ENCODE measurements at regions not wholly inside any gene's neighbourhood (a gene's known extent, or its start where the extent isn't known, plus 50 kb on each side); places are given as distances from the start of the nearest gene placed in this dataset.
"Not testable (repeated sequence)": the region's sequence is repeated elsewhere in the genome, so short reads cannot be mapped to it uniquely, and the experiment has no call there.

- no peak for DNase-seq (ENCODE audit: low read depth in 2 of 2)
Observed at GRCh38 chrX:1103360-1103759, 109.1 kb downstream of the CRLF2 start.

DNA sequence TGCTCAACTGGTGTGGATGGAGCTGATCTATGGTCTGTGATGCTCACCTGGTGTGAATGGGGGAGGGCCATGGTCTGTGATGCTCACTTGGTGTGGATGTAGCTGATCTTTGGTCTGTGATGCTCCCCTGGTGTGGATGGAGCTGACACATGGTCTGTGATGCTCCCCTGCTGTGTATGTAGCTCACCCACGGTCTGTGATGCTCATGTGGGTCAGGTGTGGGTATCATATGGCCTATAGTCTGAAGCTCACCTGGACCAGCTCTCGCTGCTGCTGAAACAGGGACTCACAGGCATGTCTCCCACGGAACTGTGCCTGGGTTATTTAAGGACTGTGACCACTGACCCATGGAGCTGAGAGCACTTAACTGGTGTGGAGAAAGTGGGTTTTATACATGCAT is 109.7 kb downstream of the CRLF2 start:
- DNase-seq (ENCODE audit: low read depth in 2 of 2) = no peak

- not testable (repeated sequence) for DNase-seq (ENCODE audit: low read depth in 2 of 2)
Observed at GRCh38 chrX:1102221-1102620, 110.2 kb downstream of the CRLF2 start.

- DNase-seq (ENCODE audit: low read depth in 2 of 2) = no peak
Observed at GRCh38 chrX:1099146-1099770, 113.2 kb downstream of the CRLF2 start.

- no peak for DNase-seq (ENCODE audit: low read depth in 2 of 2)
Observed at GRCh38 chrX:1097328-1097727, 115.1 kb downstream of the CRLF2 start.

- DNase-seq (ENCODE audit: low read depth in 2 of 2) = no peak
Observed at GRCh38 chrX:1094566-1095333, 117.7 kb downstream of the CRLF2 start.

- no peak for DNase-seq (ENCODE audit: low read depth in 2 of 2)
Observed at GRCh38 chrX:1093586-1094421, 118.6 kb downstream of the CRLF2 start.

GRCh38 chrX:1093121-1093520 is 119.3 kb downstream of the CRLF2 start:
- no peak for DNase-seq (ENCODE audit: low read depth in 2 of 2)

DNA sequence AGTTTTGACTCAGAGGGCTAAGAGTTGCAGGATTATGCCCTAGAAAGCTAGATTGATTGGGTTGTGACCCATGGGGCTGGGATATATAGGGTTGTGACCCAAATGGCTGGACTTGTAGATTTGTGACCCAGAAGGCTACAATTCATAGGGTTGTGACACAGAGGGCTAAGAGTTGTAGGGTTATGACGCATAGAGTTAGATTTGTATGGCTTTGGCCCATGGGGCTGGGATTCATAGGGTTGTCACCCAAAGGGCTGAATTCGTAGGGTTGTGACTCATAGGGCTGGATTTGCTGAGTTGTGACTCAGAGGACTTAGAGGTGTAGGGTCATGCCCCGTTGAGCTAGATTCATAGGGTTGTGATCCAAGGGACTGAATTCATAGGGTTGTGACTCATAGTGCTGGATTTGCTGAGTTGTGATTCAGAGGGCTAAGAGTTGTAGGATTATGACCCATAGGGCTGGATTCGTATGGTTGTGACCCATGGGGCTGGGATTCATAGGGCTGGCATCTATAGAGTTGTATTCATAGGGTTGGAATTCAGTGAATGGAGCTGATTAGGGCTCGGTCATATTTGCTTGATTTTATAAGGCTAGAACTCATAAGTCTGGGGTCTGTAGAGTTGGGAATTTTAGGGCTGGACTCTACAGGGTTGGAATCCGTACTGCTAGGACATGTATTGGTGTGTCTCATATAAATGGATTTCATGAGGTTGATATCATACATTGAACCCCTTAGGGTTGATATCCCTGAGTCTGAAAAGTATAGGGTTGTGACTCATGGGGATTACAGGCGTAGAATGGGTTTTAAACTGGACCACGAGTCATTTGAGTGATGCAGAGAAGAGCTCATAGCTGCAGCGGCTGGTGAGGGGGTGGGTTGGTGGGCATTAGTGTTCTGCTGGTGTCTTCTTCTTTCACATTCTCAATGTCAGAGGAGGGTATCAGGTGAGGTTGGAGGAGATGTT is 125.7 kb downstream of the CRLF2 start:
- DNase-seq (ENCODE audit: low read depth in 2 of 2) = no peak

DNA sequence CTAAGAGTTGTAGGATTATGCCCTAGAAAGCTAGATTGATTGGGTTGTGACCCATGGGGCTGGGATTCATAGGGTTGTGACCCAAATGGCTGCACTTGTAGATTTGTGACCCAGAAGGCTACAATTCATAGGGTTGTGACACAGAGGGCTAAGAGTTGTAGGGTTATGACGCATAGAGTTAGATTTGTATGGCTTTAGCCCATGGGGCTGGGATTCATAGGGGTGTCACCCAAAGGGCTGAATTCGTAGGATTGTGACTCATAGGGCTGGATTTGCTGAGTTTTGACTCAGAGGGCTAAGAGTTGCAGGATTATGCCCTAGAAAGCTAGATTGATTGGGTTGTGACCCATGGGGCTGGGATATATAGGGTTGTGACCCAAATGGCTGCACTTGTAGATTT is 126.6 kb downstream of the CRLF2 start:
- not testable (repeated sequence) for DNase-seq (ENCODE audit: low read depth in 2 of 2)

DNA sequence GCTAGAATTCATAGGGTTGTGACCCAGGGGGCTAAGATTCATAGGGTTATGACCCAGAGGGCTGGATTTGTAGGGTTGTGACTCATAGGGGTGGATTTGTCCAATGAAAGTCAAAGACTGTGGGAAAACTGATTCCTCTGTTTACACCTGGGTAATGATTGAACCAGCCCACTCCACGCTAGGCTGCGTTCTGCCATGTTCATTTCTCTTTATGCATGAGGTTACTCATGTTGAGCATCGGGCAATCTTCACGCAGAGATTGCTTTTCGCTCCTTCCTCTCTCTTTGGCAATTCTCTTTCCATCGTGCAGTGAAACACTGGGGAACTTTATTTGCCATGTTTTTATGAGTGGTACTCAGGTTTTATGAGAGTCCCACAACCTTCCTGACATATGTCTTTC is 127.8 kb downstream of the CRLF2 start:
- no peak for DNase-seq (ENCODE audit: low read depth in 2 of 2)

DNA sequence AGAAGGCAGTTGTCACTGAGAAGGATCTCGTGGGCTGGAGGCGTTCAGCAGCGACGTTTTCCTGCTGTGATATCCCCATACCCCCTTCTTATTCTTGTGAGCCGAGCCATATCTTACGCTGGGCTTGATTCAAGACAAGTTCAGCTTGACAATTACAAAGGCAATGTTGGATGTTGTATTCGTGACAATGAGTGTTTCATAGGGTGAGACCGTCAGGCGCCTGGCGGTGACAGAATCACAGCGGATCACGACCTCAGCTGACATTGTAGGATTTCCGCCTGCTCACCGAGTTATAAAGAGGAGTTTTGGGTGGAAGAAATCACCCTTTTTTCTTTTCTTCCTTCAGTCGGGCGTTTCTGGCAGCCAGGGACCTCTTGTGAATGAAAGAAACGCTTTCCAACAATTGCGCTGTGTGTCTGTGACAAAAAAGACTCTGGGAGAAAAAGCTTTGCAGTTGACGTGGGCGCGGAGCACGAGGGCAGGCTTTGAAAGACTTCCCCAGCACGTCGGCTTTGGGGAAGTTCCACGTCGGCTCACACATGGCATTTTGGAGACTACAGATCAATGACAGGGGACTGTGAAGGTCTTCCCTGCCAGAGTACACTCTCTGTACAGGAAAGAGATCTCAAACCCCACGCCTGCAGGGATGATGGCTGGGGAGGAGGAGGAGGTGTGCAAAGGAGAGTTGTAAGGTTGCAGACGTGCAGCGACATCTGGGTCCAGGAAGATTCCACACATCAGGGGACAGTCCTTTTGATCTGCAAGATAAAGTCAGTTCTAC is 135.4 kb downstream of the CRLF2 start:
- DNase-seq (ENCODE audit: low read depth in 2 of 2) = no peak

- DNase-seq (ENCODE audit: low read depth in 2 of 2) = no peak
Observed at GRCh38 chrX:1075741-1076140, 136.7 kb downstream of the CRLF2 start.

- DNase-seq (ENCODE audit: low read depth in 2 of 2) = no peak
Observed at GRCh38 chrX:1075156-1075555, 137.3 kb downstream of the CRLF2 start.

- no peak for DNase-seq (ENCODE audit: low read depth in 2 of 2)
Observed at GRCh38 chrX:1074755-1075154, 137.7 kb downstream of the CRLF2 start.

- DNase-seq (ENCODE audit: low read depth in 2 of 2) = no peak
Observed at GRCh38 chrX:1074172-1074571, 138.3 kb downstream of the CRLF2 start.

GRCh38 chrX:1072637-1073377 is 139.6 kb downstream of the CRLF2 start:
- no peak for DNase-seq (ENCODE audit: low read depth in 2 of 2)

- no peak for DNase-seq (ENCODE audit: low read depth in 2 of 2)
Observed at GRCh38 chrX:1071351-1071750, 141.1 kb downstream of the CRLF2 start.

DNA sequence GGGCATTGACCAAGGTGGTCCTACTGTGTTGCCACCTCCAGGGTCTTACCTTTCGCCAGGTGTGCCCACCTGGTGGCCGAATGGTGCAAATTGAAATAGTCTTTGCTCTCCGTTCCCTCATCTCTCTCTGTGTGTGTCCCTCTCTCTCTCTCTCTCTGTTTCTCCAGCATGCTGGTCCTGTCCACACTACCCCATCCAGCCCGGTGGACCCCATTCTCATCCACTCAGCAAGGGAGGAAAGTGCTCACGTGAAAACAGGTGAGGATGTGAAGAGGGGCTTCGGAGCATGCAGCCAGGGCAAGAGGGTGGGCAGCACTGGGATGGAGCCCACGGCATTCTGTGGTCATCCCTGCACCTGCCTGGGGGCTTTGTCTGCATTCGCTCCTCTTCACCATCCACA is 150.1 kb downstream of the CRLF2 start:
- no peak for DNase-seq (ENCODE audit: low read depth in 2 of 2)

DNA sequence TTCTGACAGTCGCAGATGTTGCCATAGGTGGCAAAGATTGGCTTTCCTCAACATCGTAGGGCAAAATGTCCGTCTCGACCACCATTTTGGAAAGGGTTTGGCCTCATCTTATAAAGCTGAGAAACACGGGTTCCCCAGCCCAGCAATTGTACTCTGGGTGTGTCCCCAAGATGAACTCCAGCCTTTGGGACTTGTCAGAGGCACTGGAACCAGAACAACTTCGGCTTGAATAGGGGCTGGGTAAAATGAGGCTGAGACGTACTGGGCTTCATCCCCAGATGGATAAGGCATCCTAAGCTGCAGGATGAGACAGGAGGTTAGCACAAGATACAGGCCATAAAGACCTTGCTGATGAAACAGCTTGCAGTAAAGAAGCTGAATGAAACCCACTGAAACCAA is 151.9 kb downstream of the CRLF2 start:
- DNase-seq (ENCODE audit: low read depth in 2 of 2) = no peak

Measured in dermis microvascular lymphatic vessel endothelial cell (primary cell).